AG08396 (cell line): ENCODE measurements at regions not wholly inside any gene's neighbourhood (a gene's known extent, or its start where the extent isn't known, plus 50 kb on each side); places are given as distances from the start of the nearest gene placed in this dataset.
"Not testable (repeated sequence)": the region's sequence is repeated elsewhere in the genome, so short reads cannot be mapped to it uniquely, and the experiment has no call there.

Source experiments
- DNase-seq: peaks from one replicate; pipeline ENCODE4 v3.0.0; 2012; ENCODE audit warnings: low spot score, mixed read lengths

DNA sequence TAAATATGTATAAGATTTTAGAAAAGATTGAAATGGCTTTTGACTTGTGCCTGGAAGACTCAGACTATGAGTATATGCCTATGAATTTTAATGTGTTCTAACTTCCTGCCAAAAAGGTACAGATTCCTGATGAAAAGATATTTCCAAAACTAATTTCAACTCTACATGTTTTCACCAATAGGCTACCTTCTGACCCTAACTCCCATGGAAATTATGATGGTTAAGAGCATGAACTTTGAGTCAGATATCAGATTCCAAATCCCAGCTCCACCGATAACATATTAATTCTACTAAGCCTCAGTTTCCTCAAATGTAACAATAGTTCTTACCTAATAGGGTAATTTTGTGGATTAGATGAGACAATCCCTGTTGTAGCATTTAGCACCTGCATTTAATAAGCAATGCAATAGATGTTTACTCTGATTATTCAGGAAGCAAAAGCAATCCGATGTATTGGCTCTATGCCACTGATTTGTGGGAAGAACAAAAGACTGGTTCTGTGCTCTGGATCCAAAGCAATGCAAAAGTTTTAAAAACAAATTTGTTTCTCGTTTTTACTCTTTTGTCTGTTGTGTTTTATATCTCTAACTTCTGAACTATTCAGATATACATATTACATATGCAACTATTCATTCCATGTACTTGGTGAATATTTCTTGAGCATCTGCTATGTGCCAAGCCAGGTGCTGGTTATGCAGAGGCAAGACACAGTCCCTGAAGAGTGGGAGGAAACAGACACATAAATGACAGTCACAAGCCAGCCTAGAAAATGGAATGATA is 115.4 kb downstream of the GATA6 start:
- no peak for DNase-seq

GRCh38 chr18:22283855-22284254 is 114.5 kb downstream of the GATA6 start:
- DNase-seq = not testable (repeated sequence)

- DNase-seq = no peak
Measured at GRCh38 chr18:22283397-22283796, 114.0 kb downstream of the GATA6 start.

DNA sequence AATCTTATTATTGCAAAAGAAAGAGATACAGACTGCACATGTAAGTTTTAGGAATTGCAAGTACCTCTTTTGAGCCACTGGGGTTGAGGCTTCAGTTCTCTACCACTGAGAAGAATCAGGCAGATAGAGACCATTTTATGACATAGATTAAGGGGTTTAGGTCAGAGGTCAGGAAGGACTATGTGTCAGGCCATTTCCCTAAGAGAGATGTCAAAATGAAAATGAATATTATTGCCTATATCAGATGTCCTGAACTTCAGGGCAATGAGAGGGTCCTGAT is 113.7 kb downstream of the GATA6 start:
- DNase-seq = no peak

DNA sequence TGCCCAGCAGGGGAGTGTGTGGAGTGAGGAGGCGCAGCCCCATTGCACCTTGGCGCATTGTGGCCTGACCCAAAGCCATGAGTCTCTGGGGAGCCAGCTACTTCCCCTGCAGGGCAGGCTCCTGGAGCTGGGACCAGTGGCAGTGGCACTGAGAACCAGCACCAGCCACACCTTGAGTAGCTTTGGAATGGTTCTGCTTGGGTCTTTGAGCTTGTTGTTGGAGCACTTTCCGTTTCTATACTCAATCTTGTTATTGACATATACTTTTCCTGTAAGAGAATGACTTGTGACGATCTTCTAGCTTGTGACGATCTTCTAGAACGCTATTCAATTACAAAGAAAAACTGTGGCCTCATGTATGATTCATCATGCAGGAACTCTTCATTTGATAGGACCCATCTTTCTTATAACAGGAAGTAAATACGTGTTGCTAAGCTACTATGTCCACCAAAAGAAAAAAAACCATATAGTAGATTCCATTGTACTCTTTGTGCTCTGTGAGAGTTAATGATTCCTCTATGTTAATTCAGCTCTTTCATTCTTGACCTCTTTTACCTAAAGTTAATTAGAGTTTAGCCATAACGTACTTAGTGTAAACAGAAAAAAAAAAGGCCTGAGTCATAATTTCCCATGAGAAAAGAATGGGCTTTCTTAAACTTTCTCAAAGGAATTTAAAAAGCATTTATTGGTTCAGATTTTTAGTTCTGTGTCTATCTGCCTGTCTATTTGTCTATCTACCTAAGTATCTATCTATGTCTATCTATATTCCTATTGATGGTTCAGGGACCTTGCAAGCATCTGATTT is 113.1 kb downstream of the GATA6 start:
- peak; percentile 39 for DNase-seq

GRCh38 chr18:22280453-22280750 is 111.0 kb downstream of the GATA6 start:
- no peak for DNase-seq

GRCh38 chr18:22279741-22280452 is 110.5 kb downstream of the GATA6 start:
- no peak for DNase-seq

DNA sequence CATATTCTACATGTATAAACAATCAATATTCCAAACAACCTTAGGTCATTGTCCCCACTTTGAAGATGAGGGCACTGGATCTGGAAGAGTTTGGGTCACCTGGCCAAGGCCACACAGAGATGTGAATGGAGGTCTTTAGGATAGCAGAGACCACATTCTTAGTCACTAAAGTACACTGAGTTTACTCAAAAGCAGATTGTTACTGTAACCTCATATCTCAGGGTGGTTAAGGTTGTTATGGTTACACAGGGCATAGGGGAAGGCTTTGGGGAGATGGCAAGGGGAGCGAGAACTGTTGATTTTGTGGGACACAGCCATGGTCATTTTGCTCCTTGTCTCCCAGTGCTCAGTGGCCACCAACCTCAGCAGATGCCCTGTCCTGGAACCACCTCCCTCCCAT is 109.4 kb downstream of the GATA6 start:
- DNase-seq = no peak

GRCh38 chr18:22277758-22278157 is 108.4 kb downstream of the GATA6 start:
- no peak for DNase-seq

DNA sequence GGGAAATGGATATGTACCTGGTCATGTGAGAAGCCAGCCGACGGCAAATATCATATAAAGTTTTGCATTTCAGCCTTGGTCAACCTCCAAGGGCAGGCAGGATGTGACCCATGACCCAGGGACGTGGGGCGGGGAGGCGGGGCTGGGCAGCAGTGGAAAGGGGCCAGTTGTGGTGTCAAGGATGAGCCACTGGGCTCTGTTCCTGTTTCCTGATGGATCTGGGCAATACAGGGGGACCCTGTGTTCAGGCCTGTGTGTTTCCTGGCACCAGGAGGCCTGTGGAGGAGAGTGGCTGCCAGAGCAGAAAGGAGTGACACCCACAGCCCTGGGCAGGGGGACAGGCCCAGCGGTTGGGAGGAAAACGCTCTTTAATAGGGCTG is 106.9 kb downstream of the GATA6 start:
- DNase-seq = no peak

DNA sequence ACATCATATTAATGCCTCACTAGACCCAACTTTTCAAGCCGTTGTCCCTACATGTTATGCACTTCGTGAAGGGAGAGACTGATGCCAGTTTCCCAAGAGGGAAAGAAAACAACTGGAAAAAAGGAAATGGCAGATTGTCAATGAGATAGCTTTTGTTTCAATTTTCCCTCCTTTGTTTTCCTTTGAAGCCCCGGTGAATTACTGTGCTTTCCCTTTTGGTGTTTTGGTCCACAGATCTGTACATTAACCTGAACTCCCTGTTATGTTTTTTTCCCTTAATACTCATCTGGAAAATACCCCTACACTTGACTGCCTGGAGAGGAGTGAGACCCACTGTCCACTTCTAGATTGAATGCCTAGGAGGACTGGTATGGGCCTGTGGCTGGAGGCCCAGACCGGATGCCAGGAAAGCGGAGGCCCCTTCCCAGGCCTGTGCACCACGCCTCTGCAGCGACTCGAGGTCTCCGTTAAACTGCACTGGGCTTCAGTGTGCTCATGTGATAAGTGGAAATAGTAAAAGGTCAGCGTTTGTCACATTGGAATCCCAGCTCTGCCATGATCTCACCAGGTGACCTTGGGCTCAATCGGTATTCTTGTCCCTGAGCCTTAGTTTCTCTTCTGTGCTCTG is 106.4 kb downstream of the GATA6 start:
- DNase-seq = no peak

DNA sequence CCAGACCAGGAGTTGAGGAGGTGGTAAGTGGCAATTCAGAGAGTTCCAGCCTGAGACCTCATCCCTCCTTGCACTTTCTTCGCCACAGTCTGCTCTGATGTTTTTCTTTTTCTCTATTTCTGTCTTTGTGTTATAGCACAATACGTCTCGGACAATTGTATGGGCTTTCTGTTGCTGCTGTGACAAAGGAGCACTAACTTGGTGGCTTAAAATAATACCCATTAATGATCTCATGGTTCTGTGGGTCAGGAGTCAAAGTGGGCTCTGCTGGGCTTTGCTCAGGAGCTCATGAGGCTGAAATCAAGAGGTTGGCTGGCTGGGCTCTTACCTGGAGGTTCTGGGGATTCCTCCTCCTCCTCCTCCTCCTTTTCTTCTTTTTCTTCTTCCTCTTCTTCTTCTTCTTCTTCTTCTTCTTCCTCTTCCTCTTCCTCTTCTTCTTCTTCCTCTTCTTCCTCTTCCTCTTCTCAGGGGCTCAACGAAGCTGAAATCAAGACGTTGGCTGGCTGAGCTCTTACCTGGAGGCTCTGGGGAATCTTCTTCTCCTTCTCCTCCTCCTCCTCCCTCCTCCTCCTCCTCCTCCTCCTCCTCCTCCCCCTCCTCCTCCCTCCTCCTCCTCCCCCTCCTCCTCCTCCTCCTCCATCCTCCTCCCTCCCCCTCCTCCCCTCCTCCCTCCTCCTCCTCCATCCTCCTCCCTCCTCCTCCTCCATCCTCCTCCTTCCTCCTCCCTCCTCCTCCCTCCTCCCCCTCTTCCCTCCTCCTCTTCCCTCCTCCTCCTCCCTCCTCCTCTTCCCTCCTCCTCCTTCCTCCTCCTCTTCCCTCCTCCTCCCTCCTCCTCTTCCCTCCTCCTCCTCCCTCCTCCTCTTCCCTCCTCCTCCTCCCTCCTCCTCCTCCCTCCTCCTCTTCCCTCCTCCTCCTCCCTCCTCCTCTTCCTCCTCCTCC is 104.0 kb downstream of the GATA6 start:
- DNase-seq = no peak

- DNase-seq = no peak
Measured at GRCh38 chr18:22272242-22272641, 102.9 kb downstream of the GATA6 start.

DNA sequence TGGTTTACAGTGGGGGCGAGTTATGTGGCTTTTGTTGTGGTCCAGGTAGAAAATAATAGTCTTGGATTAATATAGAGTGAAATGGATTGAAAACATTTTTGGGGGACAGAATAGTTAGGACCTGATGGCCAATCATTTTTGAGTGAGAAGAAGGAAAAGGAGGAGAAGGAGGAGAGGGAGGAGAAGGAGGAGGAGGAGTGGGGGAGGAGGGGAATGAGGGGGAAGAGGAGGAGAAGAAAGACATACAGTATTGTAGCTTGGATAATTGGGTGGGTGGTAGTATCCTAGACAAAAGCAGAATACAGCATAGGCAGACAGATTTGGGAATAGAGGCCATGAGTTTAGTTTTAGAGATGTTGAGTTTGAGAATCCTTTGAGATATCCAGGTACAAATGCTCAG is 101.6 kb downstream of the GATA6 start:
- no peak for DNase-seq

DNA sequence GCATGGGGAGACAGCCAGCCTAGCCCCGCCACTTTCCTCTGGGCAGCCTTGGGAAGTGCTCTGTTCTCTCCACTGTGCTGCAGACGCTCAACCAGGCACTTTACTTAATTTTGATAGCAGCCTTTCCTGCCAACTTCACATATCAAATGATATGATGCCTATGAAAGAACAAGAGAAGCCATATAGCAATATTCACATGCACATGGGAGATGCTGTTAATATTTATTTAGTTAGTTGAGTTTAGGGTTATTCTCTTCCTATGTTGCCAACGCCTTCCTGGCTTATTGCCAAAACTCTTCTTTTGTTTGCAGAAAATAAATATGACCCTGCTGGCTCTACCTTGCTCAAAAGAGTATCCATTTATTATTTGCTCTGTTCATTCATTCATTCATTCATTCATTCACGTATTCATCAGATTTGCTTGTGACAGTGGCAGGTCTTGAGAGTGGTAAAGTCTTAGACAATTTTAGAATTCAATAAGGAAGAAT is 99.3 kb downstream of the GATA6 start:
- no peak for DNase-seq

DNA sequence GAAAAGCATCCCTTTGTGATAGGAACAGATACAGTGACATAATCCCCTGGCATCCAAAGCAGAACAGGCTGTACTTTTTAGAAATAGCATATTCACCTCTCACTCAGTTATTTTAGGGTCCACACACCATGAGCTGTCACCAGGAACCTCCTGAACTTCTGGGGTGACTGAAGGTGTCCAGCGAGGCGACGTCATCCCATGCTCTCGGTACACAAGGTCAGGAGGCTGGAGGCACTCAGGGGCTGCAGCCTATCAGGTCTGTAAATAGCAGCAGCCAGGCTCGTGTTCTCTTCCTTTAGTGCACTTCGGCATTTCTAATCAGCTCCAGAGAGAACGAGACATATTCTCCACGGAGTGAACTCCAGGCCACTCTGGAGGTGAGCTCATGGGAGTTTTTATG is 98.3 kb downstream of the GATA6 start:
- no peak for DNase-seq

DNA sequence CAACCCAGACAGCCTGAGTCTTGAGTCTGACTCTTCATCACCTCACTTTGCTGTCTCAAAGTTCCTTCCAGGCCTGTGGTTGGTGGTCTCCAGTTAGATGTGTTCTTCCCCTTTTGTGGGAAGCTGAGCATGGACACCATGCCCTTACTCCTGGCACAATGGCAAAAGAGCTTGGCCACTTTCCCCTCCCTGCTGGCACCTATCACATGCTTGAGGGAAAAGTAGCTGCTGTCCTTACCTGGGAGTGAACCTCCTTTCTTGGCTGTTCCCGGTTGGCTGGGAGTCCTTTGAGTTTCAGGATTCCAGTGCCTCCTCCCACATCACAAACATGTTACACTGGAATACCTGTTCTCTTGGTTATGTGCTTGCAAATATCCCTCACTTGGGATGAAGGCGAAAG is 97.8 kb downstream of the GATA6 start:
- no peak for DNase-seq

DNA sequence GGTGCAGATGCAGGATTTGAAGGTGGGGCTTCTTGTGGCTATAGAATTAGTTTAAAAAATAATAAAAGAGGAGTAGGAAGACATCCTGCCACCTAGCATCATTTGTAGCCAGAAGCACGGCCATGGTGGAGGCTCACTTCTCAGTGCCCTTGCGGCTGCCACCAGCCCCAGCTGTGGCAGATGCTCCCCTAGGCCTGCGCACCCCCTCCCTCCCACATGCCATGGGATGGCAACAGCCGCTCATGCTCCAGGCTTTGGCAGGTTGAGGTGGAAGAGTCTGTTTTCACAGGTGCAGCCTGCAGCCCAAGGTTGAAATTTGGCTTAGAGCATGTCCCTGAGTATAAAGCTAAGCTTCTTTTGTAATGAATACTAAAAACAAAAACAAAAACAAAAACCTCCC is 96.4 kb downstream of the GATA6 start:
- DNase-seq = no peak

- DNase-seq = no peak
Measured at GRCh38 chr18:22260208-22260820, 90.9 kb downstream of the GATA6 start.

DNA sequence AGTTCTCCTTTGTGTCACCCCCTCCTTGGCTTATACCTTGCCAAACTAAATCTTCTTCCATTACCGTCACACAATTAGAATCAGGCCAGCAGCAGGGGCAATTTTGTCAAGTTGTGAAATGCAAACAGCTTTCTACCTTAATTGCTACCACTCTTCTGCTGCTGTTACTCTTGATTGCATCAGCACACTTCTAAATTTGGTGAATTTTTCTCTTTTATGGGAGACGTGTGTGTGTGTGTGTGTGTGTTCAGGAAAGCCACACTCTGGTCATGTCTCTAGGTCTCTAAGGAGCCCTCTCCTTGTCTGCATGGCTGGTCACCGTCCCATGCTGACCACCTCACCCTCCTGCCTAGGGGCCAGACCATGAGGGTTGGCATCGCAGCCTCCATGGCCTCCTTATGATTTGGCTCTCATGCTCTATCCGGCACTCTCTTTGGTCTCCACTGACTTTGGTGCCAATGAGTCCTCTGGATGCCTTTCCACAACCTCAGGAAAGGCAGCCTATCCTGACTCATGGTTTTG is 87.7 kb downstream of the GATA6 start:
- no peak for DNase-seq

DNA sequence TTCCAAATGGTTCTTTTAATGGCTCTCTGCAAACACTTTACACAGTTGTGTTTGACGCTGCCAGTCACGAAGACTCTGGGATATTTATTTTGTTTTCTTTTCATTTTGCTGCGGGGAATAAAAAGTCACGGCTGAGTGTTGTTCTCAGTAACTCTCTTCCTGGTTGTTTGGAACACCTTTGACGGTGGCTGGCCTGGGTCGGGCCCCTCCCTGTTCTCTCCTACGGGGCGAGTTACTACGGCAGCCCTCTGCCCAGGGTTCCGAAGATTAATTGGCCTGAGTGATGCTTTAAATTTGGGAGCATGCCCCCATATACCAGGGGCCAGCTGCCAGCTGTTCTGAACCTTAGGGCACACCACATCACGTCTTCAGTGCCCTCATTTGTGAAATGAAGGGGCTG is 84.7 kb downstream of the GATA6 start:
- DNase-seq = no peak
